ENCODE measurements at regions not wholly inside any gene's neighbourhood (a gene's known extent, or its start where the extent isn't known, plus 50 kb on each side); places are given as distances from the start of the nearest gene placed in this dataset.

GRCh38 chr6:167444602-167445346, 119.9 kb downstream of the TTLL2 start:
- DNase-seq: no peak

- DNase-seq: no peak
Measured at GRCh38 chr6:167445568-167445967, 120.7 kb downstream of the TTLL2 start.

GRCh38 chr6:167446046-167446445, 121.2 kb downstream of the TTLL2 start:
- no peak for DNase-seq

DNA sequence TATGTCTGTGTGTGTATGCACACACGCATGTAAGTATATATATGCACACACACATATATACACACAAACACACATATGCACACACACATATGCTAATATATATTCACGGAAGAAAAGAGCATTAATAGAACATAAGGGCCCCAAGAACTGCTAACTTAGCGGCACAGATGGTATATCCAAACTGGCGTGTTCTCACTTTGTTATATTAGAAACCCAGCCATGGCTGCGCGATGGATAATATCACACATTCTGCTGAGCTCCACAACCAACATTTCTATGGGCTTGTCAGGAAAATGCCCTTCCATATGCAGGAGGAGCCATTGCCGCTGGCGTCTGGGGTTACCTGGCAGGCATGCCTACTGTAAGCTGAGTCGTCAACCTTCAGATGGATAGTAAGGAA, 122.1 kb downstream of the TTLL2 start:
- DNase-seq: no peak

GRCh38 chr6:167448378-167448777, 123.5 kb downstream of the TTLL2 start:
- no peak for DNase-seq

GRCh38 chr6:167449094-167449861, 124.4 kb downstream of the TTLL2 start:
- no peak for DNase-seq

GRCh38 chr6:167450626-167451025, 125.7 kb downstream of the TTLL2 start:
- DNase-seq: no peak

DNA sequence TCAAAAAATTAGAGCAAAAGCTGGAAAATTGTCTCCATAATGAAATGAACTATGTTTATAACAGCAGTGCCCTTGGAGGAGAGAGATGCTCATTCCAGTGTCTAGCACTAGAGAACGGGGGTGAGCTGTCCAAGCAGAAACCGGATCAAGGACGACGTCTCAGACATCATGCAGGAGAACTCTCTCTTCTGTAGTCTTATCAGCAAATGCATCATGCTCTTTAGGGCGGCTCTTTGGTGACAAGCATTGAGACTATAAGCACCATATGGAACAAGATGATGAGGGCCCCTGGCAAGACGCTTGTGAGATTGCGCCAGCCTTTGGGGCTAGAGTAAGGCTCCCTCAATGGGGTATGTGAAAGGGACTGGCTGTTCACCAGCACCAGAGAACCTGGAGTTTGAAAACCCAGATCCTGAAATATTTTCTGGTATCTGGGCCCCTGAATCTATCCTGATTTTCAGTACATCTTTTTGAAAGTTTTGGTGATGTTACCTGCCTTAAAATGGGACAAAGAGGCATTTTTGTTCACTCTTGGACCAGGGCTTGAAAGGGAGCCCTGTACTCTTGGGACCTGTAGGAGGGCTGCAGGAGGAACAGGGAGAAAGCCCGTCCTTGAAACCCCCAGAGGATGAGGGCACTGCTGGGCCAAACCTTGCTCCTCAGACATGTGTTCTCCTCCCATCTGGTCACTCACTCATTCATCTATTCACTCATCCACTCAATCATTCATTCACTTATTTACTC, 127.6 kb downstream of the TTLL2 start:
- DNase-seq: no peak

DNA sequence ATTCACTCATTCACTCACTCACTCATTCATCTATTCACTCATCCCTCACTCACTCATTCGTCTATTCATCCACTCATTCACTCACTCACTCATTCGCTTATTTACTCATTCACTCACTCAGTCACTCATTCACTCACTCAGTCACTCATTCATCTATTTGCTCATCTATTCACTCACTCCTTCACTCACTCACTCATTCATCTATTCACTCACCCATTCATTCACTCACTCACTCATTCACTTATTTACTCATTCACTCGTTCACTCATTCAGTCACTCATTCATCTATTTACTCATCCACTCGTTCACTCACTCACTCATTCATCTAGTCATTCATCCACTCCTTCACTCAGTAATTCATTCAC, 128.2 kb downstream of the TTLL2 start:
- DNase-seq: no peak

DNA sequence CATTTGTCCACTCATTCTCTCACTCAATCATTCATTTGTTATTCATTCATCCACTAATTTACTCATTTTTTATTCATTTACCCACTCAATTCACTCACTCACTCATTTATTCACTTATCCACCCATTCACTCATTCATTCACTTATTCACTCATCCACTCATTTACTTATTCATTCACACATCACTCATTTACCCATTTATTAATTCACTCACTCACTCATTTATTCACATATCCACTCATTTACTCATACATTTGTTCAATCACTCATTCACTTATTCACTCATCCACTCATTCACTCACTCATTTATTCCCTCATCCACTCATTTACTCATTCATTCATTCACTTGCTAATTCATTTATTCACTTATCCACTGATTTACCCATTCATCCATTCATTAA, 129.1 kb downstream of the TTLL2 start:
- no peak for DNase-seq

DNA sequence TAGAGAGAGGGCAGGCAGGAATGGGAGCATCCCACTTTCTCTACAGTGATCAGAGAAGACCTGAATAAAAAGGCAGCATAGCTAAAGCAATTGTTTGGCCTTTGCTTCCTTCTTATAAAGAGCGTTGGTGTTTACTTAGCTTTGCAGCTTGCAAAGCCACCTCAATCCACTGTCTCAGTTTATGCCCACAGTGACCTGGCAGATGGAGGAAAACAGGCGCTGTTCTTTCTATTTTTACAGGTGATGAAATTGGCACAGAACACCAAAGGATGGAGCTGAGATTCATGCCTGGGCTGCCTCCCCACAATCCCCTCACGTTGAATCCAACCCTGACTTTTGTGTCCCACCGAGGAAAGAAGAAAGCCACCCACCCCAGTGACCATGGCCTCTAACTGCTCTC, 130.5 kb downstream of the TTLL2 start:
- DNase-seq: no peak

DNA sequence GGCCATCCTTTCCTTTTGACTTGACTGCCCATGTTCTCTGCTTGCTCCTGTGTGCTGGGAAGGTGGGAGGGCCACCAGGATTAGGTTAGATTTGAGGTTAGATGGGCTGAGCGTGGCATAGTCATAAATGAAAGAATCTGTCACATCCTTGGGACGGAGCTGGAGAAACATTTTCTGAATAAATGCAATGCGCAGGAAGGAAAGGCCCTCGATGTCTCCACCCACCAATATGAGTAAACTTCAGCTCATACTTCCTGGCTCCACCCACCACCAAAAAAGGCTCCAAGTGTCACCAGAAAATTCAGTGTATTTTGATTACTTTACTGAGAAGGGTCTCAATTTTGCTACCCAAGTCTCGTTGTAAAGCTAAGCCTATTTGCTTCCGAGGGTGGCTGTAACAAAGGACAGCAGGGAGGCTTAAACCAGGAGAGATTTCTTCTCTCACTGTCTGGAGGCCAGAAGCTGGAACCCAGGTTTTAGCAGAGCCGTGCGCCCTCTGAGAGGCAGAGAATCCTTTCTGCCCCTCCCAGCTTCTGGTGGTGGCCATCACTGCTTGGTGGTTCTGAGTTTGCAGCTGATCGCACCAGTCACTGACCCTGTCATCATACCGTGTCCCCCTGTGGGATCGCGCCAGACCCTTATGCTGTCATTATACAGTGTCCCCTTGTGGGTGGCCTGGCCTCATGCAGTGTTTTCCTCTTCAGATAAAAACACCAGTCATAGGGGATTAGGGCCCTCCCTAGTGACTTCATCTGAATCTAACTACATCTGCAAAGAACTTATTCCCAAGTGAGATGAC, 137.8 kb downstream of the TTLL2 start:
- no peak for DNase-seq

DNA sequence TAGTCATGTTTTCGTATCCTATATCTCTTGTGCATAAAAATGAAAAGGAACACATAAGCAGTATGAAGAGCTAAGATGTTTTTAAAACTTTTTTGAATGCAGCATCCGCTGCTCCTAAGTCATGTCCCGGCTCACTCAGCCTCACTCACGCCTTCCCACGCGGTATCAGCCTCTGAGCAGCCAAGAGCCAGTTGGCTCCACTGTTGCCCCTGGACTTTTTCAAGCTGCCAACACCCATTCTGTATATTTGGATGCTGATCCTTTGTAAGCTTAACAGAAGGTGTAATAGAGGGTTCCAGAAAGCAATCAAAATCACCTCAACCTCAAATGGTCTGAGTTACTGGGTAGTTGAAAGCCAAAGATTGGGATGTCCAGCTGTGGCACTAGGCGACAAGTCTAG, 139.3 kb downstream of the TTLL2 start:
- DNase-seq: no peak

DNA sequence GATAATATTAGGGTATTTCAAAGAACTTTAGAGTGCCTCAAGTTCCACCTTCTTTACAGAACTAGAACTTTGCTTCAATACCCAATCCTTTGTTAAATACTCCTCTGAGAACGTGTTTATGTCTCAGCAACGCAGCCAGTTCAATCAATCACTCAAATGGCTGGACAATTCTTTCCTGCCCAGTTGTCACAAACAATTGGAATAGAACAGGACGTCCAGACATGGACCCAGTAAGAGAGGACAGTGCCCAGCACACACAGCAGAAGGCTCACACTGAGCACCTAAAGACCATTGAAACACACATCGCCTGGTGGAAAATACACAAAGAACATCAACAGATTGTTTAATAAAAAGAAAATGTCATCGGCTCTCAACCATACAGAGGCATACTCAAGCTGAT, 140.6 kb downstream of the TTLL2 start:
- no peak for DNase-seq

DNA sequence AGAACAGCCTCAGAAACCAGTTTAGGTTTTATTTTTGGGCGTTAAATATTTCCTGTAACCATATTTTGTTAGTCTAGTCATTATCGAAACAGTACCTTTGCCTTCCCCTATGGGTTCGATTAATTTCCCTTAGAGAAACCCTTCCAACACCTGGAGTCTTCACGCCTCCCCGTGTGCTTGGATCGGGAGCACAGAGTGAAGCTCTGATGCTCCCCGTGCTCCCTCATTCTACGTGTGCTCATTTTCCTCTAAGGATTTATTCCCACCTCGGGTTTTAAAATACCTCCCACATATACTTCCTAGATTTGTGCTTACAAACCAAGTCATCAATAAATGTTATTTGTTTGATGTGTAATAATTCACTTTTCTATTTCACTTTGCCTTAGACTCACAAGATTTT, 142.4 kb downstream of the TTLL2 start:
- DNase-seq: no peak

DNA sequence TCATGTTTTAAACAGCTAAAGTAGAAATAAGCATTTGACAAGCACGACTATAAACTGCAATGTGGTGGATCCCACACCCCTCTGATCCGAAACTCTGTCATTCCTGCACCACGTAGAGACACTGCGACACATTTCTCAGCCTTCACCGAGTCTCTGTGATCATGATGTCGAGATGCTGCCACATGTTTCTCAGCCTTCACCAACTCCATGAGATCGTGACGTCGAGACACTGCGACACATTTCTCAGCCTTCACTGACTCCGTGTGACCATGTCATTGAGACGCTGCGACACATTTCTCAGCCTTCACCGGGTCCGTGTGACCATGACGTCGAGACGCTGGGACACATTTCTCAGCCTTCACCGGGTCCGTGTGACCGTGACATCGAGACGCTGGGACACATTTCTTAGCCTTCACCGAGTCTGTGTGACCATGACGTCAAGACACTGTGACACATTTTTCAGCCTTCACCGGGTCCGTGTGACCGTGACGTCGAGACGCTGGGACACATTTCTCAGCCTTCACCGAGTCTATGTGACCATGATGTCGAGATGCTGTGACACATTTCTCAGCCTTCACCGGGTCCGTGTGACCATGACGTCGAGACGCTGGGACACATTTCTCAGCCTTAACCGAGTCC, 143.0 kb downstream of the TTLL2 start:
- no peak for DNase-seq

GRCh38 chr6:167469101-167469500, 144.2 kb downstream of the TTLL2 start:
- DNase-seq: no peak

GRCh38 chr6:167469672-167470071, 144.8 kb downstream of the TTLL2 start:
- no peak for DNase-seq

GRCh38 chr6:167470101-167470835, 145.4 kb downstream of the TTLL2 start:
- no peak for DNase-seq

- DNase-seq: no peak
Measured at GRCh38 chr6:167470836-167471547, 146.1 kb downstream of the TTLL2 start.

GRCh38 chr6:167471548-167471930, 146.7 kb downstream of the TTLL2 start:
- DNase-seq: no peak

Measured in NCI-H446 (cell line).